HepG2 (cell line): ENCODE measurements at regions not wholly inside any gene's neighbourhood (a gene's known extent, or its start where the extent isn't known, plus 50 kb on each side); places are given as distances from the start of the nearest gene placed in this dataset.
"Not testable (repeated sequence)": the region's sequence is repeated elsewhere in the genome, so short reads cannot be mapped to it uniquely, and the experiment has no call there.

Source experiments
- ATAC-seq: fragments of 200-7000 bp; cut with Tn5 transposase; 3 replicates; pipeline ENCODE4 v1.9.1; 2020; ENCODE audit warnings: mild to moderate bottlenecking, moderate library complexity
- BruUV-seq: library from RNA; stranded (reverse); fragments of 400-500 nt; replicated peaks from 2 replicates; lab custom pipeline; 2021; lab: Mats Ljungman, UMichigan
- CTCF ChIA-PET: fragments of 300-600 bp; formaldehyde crosslinking; extraction: SDS; loops from one replicate; lab custom pipeline; 2021; ENCODE audit warnings: low total read pairs, inconsistent platforms, low intra/inter-chr PET ratio; lab: Yijun Ruan, JAX
- POLR2A ChIA-PET: fragments of 350-600 bp; sonication (Branson Sonifier 250); formaldehyde crosslinking; loops from one replicate; lab custom pipeline; 2020; ENCODE audit warnings: antibody characterized with exemption, inconsistent platforms; lab: Yijun Ruan, JAX
- DNase-seq: peaks from one replicate; pipeline ENCODE4 v3.0.0-alpha.2; 2015; ENCODE audit warnings: low spot score
- FAIRE-seq: peaks from 3 replicates; lab custom pipeline; 2011; peaks lifted over from hg19 to GRCh38; lab: Jason Lieb, UNC
- H2AFZ ChIP-seq: one replicate; pipeline ENCODE4 v1.6.1; 2011; ENCODE audit warnings: low read length, inconsistent platforms
- H3K27ac ChIP-seq: fragments of 300-600 bp; 3 replicates; pipeline ENCODE4 v1.8.0; 2011; ENCODE audit warnings: mixed run types, mild to moderate bottlenecking, mixed read lengths, low read length, inconsistent platforms; ENCODE audit not compliant: insufficient read depth; ENCODE audit errors: extremely low read length
- H3K27me3 ChIP-seq, 2 experiments: fragments of 200-600 bp in 1 of 2; 2 replicates in 1 of 2; 3 replicates in 1 of 2; pipeline versions ENCODE4 v1.6.0 to v1.8.0; 2011; ENCODE audit warnings: low read length in 2 of 2, mild to moderate bottlenecking in 2 of 2, moderate library complexity in 2 of 2, inconsistent platforms in 1 of 2; ENCODE audit not compliant: insufficient read depth in 2 of 2, control insufficient read depth in 1 of 2
- H3K36me3 ChIP-seq, 2 experiments: fragments of 200-600 bp in 1 of 2; replicated peaks in 1 of 2; 2 replicates in 1 of 2; 3 replicates in 1 of 2; pipeline versions ENCODE4 v1.5.1 to v1.8.0; 2011; ENCODE audit warnings: low read length in 2 of 2, inconsistent platforms in 1 of 2; ENCODE audit not compliant: insufficient read depth in 2 of 2, control insufficient read depth in 1 of 2
- H3K4me1 ChIP-seq: 2 replicates; pipeline ENCODE4 v1.5.1; 2012; ENCODE audit warnings: low read length, inconsistent platforms; ENCODE audit not compliant: insufficient read depth
- H3K4me2 ChIP-seq: 2 replicates; pipeline ENCODE4 v1.6.0; 2011; ENCODE audit warnings: low read depth, low read length, inconsistent platforms
- H3K4me3 ChIP-seq, 3 experiments: fragments of 200-600 bp in 1 of 3; sonication (generic), shearing (Covaris generic) in 1 of 3; replicated peaks in 1 of 3; 2 replicates each; pipeline ENCODE4 v1.5.1; 2011 to 2016; ENCODE audit warnings: low read length in 3 of 3, inconsistent platforms in 2 of 3, low read depth in 2 of 3, mild to moderate bottlenecking in 2 of 3, control low read depth in 1 of 3, mixed read lengths in 1 of 3; ENCODE audit not compliant: insufficient read depth in 1 of 3
- H3K79me2 ChIP-seq: one replicate; pipeline ENCODE4 v1.6.1; 2011; ENCODE audit warnings: low read length, inconsistent platforms; ENCODE audit not compliant: insufficient read depth
- H3K9ac ChIP-seq: 2 replicates; pipeline ENCODE4 v1.6.0; 2011; ENCODE audit warnings: mild to moderate bottlenecking, low read depth, low read length, inconsistent platforms; ENCODE audit not compliant: insufficient read depth
- H3K9me3 ChIP-seq: 2 replicates; pipeline ENCODE4 v1.5.1; 2012; ENCODE audit warnings: mild to moderate bottlenecking, low read length
- H4K20me1 ChIP-seq: 2 replicates; pipeline ENCODE4 v1.6.0; 2011; ENCODE audit warnings: inconsistent platforms, mild to moderate bottlenecking, low read length, moderate library complexity; ENCODE audit not compliant: insufficient read depth
- ATF7 ChIP-seq, 2 experiments: fragments of 450-650 bp in 1 of 2; sonication (generic) in 1 of 2; formaldehyde crosslinking in 1 of 2; IDR thresholded peaks; 2 replicates each; pipeline versions ENCODE4 v1.4.0 to v1.6.1; 2016 to 2020; ENCODE audit warnings: antibody characterized with exemption in 1 of 2, mild to moderate bottlenecking in 1 of 2, missing genetic modification reagents in 1 of 2
- ZNF556 ChIP-seq: sonication (generic); formaldehyde crosslinking; IDR thresholded peaks from 2 replicates; pipeline ENCODE4 v1.4.0; 2020; ENCODE audit warnings: mild to moderate bottlenecking, missing genetic modification reagents, borderline replicate concordance
- WGBS: methylation state at CpG from one replicate; pipeline ENCODE4 v1.1.6; 2017; ENCODE audit warnings: low lambda C conversion rate; 5-methylcytosine and 5-hydroxymethylcytosine counted together
- in situ Hi-C: cut with HindIII; loops from 2 replicates; pipeline ENCODE4 v1.10.0; 2017; ENCODE audit warnings: low pct_unique_long_range_greater_than_20kb; ENCODE audit not compliant: extremely low pct_ligation_motif_present
- intact Hi-C: fragments of 100-400 bp; cut with micrococcal nuclease; formaldehyde crosslinking; loops from one replicate; pipeline ENCODE4 v1.10.0; 2022; ENCODE audit not compliant: unreplicated experiment

DNA sequence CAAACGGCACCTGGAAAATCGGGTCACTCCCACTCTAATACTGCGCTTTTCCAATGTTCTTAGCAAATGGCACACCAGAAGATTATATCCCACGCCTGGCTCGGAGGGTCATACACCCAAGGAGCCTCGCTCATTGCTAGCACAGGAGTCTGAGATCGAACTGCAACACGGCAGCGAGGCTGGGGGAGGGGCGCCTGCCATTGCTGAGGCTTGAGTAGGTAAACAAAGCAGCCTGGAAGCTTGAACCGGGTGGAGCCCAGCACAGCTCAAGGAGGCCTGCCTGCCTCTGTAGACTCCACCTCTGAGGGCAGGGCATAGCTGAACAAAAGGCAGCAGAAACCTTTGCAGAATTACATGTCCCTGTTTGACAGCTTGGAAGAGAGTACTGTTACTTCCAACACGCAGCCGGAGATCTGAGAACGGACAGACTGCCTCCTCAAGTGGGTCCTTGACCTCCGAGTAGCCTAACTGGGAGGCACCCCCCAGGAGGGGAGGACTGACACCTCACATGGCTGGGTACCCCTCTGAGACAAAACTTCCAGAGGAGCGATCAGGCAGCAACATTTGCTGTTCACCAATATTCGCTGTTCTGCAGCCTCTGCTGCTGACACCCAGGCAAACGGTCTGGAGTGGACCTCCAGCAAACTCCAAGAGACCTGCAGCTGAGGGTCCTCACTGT lies 472.3 kb upstream of the PHF14 start:
- POLR2A ChIA-PET, H2AFZ ChIP-seq, H3K27me3 ChIP-seq, H3K4me2 ChIP-seq, FAIRE-seq, H3K36me3 ChIP-seq, H4K20me1 ChIP-seq, H3K9ac ChIP-seq, H3K4me1 ChIP-seq, intact Hi-C loops, BruUV-seq, H3K79me2 ChIP-seq, H3K27ac ChIP-seq, CTCF ChIA-PET, DNase-seq, H3K4me3 ChIP-seq, ATAC-seq, in situ Hi-C loops: not testable (repeated sequence)
- H3K9me3 ChIP-seq: peaks cover 47% of the 10 kb centered on the region
- 43% methylated on average over 10 of the region's 18 CpGs for WGBS

DNA sequence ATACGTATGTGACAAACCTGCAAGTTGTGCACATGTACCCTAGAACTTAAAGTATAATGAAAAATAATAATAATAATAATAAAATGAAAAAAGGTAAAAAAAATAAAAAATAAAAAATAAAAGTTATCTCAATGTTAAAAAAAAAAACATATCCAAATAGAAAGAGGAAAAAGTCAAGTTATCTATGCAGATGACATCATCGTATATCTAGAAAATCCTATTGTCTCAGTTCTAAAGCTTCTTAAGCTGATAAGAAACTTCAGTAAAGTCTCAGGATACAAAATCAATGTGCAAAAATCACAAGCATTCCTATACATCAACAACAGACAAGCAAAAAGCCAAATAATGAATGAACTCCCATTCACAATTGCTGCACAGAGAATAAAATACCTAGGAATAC lies 466.6 kb upstream of the PHF14 start:
- H3K79me2 ChIP-seq: no peaks in the 10 kb centered on the region
- H3K4me2 ChIP-seq: no peak overlapping the region
- CTCF ChIA-PET: no interaction called here
- H3K27ac ChIP-seq: no peak overlapping the region
- no peaks in the 10 kb centered on the region for H4K20me1 ChIP-seq
- H3K9me3 ChIP-seq: peaks cover 25% of the 10 kb centered on the region
- BruUV-seq: no TSS peak
- no peak for ATAC-seq
- no peak overlapping the region for H3K4me3 ChIP-seq
- no peak overlapping the region for H3K9ac ChIP-seq
- H3K27me3 ChIP-seq: no peaks in the 10 kb centered on the region
- DNase-seq: no peak
- TF ChIP-seq ATF7 (IDR thresholded peaks at IDR 0.05) (peak; percentile 94), ATF7 (CRISPR knock-in tag; IDR thresholded peaks at IDR 0.05) (no peak), ZNF556 (CRISPR knock-in tag) (no peak)
- in situ Hi-C loops (no loop called here), intact Hi-C loops (no loop called here)
- H3K4me1 ChIP-seq: no peaks in the 10 kb centered on the region
- no peak overlapping the region for H2AFZ ChIP-seq
- 9% methylated on average over 2 of the region's 2 CpGs for WGBS
- POLR2A ChIA-PET: no interaction called here
- FAIRE-seq: no peak
- H3K36me3 ChIP-seq: no peaks in the 10 kb centered on the region
